HG02642 (cell line): ENCODE measurements at regions not wholly inside any gene's neighbourhood (a gene's known extent, or its start where the extent isn't known, plus 50 kb on each side); places are given as distances from the start of the nearest gene placed in this dataset.

ENCODE experiments used
- ATAC-seq: cut with Tn5 transposase; IDR thresholded peaks from one replicate; pipeline ENCODE4 v1.9.1; 2021; ENCODE audit warnings: mild to moderate bottlenecking; ENCODE audit not compliant: unreplicated experiment, poor library complexity

- no peak for ATAC-seq
Observed at GRCh38 chr22:46086577-46087335, 63.6 kb upstream of the PPARA start.

- ATAC-seq, result no peak
Observed at GRCh38 chr22:46087336-46087690, 63.0 kb upstream of the PPARA start.

GRCh38 chr22:46087816-46088277 is 62.5 kb upstream of the PPARA start:
- ATAC-seq, result no peak

GRCh38 chr22:46088541-46089311 is 61.6 kb upstream of the PPARA start:
- no peak for ATAC-seq

- ATAC-seq, result no peak
Observed at GRCh38 chr22:46089426-46090035, 60.8 kb upstream of the PPARA start.

- no peak for ATAC-seq
Observed at GRCh38 chr22:46090036-46090591, 60.2 kb upstream of the PPARA start.

- ATAC-seq, result no peak
Observed at GRCh38 chr22:46090631-46091201, 59.6 kb upstream of the PPARA start.

- ATAC-seq, result no peak
Observed at GRCh38 chr22:46091277-46091977, 58.9 kb upstream of the PPARA start.

GRCh38 chr22:46092011-46092410 is 58.3 kb upstream of the PPARA start:
- ATAC-seq, result no peak

GRCh38 chr22:46092670-46093410 is 57.5 kb upstream of the PPARA start:
- no peak for ATAC-seq

GRCh38 chr22:46093796-46094195 is 56.5 kb upstream of the PPARA start:
- ATAC-seq, result no peak

- ATAC-seq, result no peak
Observed at GRCh38 chr22:46094676-46095075, 55.6 kb upstream of the PPARA start.

- no peak for ATAC-seq
Observed at GRCh38 chr22:46096051-46096450, 54.3 kb upstream of the PPARA start.

GRCh38 chr22:46096706-46097230 is 53.6 kb upstream of the PPARA start:
- ATAC-seq, result no peak

GRCh38 chr22:46097268-46097900 is 52.9 kb upstream of the PPARA start:
- ATAC-seq, result no peak

GRCh38 chr22:46098525-46099475 is 51.5 kb upstream of the PPARA start:
- ATAC-seq, result no peak

GRCh38 chr22:46099740-46100139 is 50.6 kb upstream of the PPARA start:
- ATAC-seq, result no peak
